Progenitor cell of endocrine pancreas (in vitro differentiated cells): ENCODE measurements at regions not wholly inside any gene's neighbourhood (a gene's known extent, or its start where the extent isn't known, plus 50 kb on each side); places are given as distances from the start of the nearest gene placed in this dataset.

Source experiments
- DNase-seq: peaks from one replicate; pipeline ENCODE4 v3.0.0; 2021; ENCODE audit warnings: low spot score; ENCODE audit not compliant: unreplicated experiment
- H3K27ac Mint-ChIP-seq: 2 replicates; pipeline ENCODE4 v1.8.0; 2021; ENCODE audit warnings: mild to moderate bottlenecking, moderate library complexity, mixed read lengths
- H3K27me3 Mint-ChIP-seq: 2 replicates; pipeline ENCODE4 v1.8.0; 2021; ENCODE audit warnings: mixed read lengths
- H3K36me3 Mint-ChIP-seq: 2 replicates; pipeline ENCODE4 v1.8.0; 2022; ENCODE audit warnings: mixed read lengths; ENCODE audit not compliant: insufficient read depth
- H3K4me1 Mint-ChIP-seq: 2 replicates; pipeline ENCODE4 v1.8.0; 2021; ENCODE audit warnings: low read depth, mixed read lengths
- H3K4me3 Mint-ChIP-seq: 2 replicates; pipeline ENCODE4 v1.8.0; 2021; ENCODE audit warnings: low read depth, mild to moderate bottlenecking, moderate library complexity, mixed read lengths
- H3K9me3 Mint-ChIP-seq: 2 replicates; pipeline ENCODE4 v1.8.0; 2021; ENCODE audit warnings: low read depth, mixed read lengths
- CTCF ChIP-seq: fragments of 200-600 bp; sonication (generic); IDR thresholded peaks from one replicate; pipeline ENCODE4 v1.5.0; 2021; ENCODE audit warnings: antibody characterized with exemption, mild to moderate bottlenecking; ENCODE audit not compliant: unreplicated experiment

- Mint-ChIP-seq H3K27me3 (no peaks in the 10 kb centered on the region), H3K36me3 (peaks cover 3% of the 10 kb centered on the region), H3K27ac (no peak overlapping the region), H3K9me3 (peaks cover 34% of the 10 kb centered on the region), H3K4me3 (no peak overlapping the region), H3K4me1 (no peaks in the 10 kb centered on the region)
- TF ChIP-seq CTCF, result no peak
- DNase-seq, result no peak
Observed at GRCh38 chr12:38152816-38153736, 163.5 kb upstream of the ALG10B start.

GRCh38 chr12:38153737-38154061 is 162.9 kb upstream of the ALG10B start:
- H3K27ac Mint-ChIP-seq, result no peak overlapping the region
- no peaks in the 10 kb centered on the region for H3K4me1 Mint-ChIP-seq
- H3K27me3 Mint-ChIP-seq, result no peaks in the 10 kb centered on the region
- no peak for DNase-seq
- peaks cover 28% of the 10 kb centered on the region for H3K9me3 Mint-ChIP-seq
- H3K36me3 Mint-ChIP-seq, result peaks cover 3% of the 10 kb centered on the region
- no peak for TF ChIP-seq CTCF
- no peak overlapping the region for H3K4me3 Mint-ChIP-seq

GRCh38 chr12:38154096-38155019 is 162.2 kb upstream of the ALG10B start:
- peaks cover 2% of the 10 kb centered on the region for H3K36me3 Mint-ChIP-seq
- H3K9me3 Mint-ChIP-seq, result peaks cover 22% of the 10 kb centered on the region

GRCh38 chr12:38155020-38155395 is 161.6 kb upstream of the ALG10B start:
- H3K4me1 Mint-ChIP-seq, result no peaks in the 10 kb centered on the region
- peaks cover 2% of the 10 kb centered on the region for H3K36me3 Mint-ChIP-seq
- no peak for DNase-seq
- H3K27ac Mint-ChIP-seq, result no peak overlapping the region
- H3K4me3 Mint-ChIP-seq, result no peak overlapping the region
- peaks cover 22% of the 10 kb centered on the region for H3K9me3 Mint-ChIP-seq
- no peak for TF ChIP-seq CTCF
- no peaks in the 10 kb centered on the region for H3K27me3 Mint-ChIP-seq

More at GRCh38 chr12:38154096-38155019, 162.2 kb upstream of the ALG10B start:
- H3K4me1 Mint-ChIP-seq, result no peaks in the 10 kb centered on the region
- no peaks in the 10 kb centered on the region for H3K27me3 Mint-ChIP-seq
- no peak overlapping the region for H3K4me3 Mint-ChIP-seq
- no peak for DNase-seq
- H3K27ac Mint-ChIP-seq, result no peak overlapping the region
- TF ChIP-seq CTCF, result no peak
